GM06990 (cell line): ENCODE measurements at regions not wholly inside any gene's neighbourhood (a gene's known extent, or its start where the extent isn't known, plus 50 kb on each side); places are given as distances from the start of the nearest gene placed in this dataset.

Experiments used
- DNase-seq: peaks from one replicate; pipeline ENCODE4 v3.0.0-alpha.2; 2011; ENCODE audit not compliant: insufficient read length; ENCODE audit errors: extremely low read depth
- H3K27me3 ChIP-seq: replicated peaks from 2 replicates; pipeline ENCODE4 v1.6.0; 2011; ENCODE audit warnings: low read length; ENCODE audit not compliant: control insufficient read depth, insufficient read depth
- H3K36me3 ChIP-seq: 2 replicates; pipeline ENCODE4 v1.5.1; 2011; ENCODE audit warnings: low read length; ENCODE audit not compliant: control insufficient read depth, insufficient read depth
- H3K4me3 ChIP-seq: replicated peaks from 2 replicates; pipeline ENCODE4 v1.5.1; 2011; ENCODE audit warnings: low read depth, mild to moderate bottlenecking, control low read depth, low read length
- TF ChIP-seq, protein P1 (sequence below): IDR thresholded peaks from 2 replicates; pipeline ENCODE4 v1.5.1; 2011; ENCODE audit warnings: low read length, control low read depth, mild to moderate bottlenecking, inconsistent platforms; ENCODE audit not compliant: insufficient read depth, poor library complexity, severe bottlenecking

DNA sequence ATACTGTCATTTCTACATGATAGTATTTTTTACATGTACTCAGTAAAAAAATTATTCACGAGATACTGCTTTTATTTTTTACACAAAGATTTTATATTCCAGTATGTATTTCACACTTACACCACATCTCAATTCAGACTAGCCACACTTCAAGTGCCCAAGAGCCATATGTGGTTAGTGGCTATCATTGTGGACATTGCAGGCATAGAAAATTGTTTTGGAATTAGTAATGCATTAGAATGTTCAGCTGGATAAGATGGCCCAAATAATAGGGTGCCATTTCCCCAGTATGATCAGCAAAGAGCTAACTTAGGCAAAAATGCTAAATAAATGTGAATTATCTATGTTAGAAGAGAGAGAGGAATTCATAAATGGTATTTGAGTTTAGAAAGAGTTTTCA, 203.8 kb upstream of the MCTP2 start:
- no peak overlapping the region for H3K4me3 ChIP-seq
- H3K27me3 ChIP-seq, result no peaks in the 10 kb centered on the region
- no peak for DNase-seq
- TF ChIP-seq, protein P1, sequence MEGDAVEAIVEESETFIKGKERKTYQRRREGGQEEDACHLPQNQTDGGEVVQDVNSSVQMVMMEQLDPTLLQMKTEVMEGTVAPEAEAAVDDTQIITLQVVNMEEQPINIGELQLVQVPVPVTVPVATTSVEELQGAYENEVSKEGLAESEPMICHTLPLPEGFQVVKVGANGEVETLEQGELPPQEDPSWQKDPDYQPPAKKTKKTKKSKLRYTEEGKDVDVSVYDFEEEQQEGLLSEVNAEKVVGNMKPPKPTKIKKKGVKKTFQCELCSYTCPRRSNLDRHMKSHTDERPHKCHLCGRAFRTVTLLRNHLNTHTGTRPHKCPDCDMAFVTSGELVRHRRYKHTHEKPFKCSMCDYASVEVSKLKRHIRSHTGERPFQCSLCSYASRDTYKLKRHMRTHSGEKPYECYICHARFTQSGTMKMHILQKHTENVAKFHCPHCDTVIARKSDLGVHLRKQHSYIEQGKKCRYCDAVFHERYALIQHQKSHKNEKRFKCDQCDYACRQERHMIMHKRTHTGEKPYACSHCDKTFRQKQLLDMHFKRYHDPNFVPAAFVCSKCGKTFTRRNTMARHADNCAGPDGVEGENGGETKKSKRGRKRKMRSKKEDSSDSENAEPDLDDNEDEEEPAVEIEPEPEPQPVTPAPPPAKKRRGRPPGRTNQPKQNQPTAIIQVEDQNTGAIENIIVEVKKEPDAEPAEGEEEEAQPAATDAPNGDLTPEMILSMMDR, result no peak
- no peaks in the 10 kb centered on the region for H3K36me3 ChIP-seq

DNA sequence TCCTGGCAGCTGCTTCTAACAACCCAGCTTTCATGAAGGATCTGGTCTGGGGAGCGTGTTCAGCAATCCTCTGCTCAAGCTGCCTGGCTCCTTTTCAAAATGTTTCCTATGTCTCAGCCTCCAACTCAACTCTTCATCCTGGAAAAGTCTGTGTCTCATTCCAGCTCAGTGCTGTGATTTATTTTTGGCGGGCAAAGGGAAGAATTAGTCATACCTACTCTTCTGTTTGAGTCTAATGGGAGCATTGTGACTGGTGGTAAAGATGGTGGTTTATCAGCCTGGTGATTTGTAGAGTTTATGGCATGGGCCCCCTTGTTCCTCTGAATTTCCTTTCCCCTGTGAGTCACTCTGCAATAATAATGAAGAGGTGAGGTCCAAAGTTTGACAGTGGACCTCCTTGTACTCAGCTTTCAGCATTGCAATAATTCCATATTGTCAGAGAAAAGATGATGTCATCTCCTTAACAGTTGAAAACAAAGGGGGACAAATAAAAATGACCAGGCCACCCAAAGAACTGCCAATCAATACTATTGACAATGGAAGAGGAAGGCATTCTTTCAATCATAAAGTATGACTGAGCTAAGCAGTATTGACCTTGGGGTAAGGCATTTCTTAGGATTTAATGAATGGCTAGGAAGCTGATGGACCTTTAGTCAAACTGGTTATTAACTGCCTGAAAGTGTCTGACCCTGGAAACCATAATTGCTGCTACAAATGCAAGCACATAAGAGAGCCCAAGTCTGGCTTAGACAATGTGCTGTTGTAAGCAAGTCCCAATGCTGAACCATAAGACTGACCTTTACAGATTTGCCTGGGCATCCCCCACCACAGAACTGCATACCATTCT, 204.7 kb upstream of the MCTP2 start:
- Histone ChIP-seq H3K36me3 (no peaks in the 10 kb centered on the region), H3K27me3 (no peaks in the 10 kb centered on the region), H3K4me3 (no peak overlapping the region)
- no peak for DNase-seq
- TF ChIP-seq, protein P1, result no peak

DNA sequence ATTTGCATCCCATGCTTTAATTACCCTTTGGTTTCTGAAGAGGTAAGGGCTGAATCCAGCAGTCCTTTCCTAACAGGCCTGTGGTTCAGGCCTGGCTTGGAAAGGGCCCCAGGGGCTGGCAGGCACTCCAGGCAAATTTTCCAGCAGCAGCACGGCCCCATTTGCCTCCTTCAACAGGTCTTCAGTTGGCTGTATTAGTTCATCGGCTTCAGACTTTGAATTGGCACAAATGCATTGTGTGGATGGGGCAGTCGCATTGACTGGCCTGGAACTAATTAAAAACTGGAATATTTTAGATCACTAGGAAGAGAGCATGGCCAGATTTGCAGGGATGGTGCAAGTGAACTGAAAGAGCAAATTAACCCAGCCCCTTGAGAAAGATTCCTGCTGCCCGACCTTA, 207.8 kb upstream of the MCTP2 start:
- DNase-seq, result no peak
- H3K36me3 ChIP-seq, result no peaks in the 10 kb centered on the region
- TF ChIP-seq, protein P1, result no peak
- H3K4me3 ChIP-seq, result no peak overlapping the region
- H3K27me3 ChIP-seq, result no peaks in the 10 kb centered on the region

DNA sequence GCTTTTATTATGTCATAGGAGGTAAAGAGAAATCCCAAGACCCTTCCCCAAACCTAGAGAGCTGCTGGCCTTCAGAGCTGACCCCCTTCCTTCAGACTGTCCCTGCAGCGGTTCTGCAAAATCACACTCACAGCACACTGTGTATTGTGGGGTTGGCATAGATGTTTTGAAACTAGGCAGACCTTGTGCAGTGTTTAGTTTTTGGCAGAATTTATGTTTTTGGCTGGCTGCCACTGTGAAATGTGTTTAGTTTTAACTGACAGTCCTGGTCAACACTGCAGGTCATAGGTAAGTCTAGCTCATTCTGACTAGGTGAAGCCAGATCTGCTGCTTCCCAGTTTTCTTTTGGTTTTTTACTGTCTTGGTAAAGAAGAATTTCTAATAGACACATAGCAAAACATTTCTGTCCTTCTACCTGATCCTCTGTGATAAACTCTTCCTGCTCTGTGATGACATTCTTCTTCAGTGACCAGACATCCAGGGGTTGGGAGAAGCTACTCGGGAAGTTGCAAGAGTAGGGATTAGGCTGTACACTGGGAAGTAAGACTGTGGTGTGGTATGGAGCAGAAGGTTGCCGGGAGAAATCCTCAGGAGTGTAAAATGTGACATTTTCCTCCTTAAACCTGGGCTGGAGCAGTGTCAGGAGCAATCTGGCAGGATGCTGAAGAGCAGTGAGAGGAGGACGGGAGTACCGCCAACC, 209.6 kb upstream of the MCTP2 start:
- TF ChIP-seq, protein P1, result no peak
- DNase-seq, result no peak
- no peaks in the 10 kb centered on the region for H3K27me3 ChIP-seq
- no peaks in the 10 kb centered on the region for H3K36me3 ChIP-seq
- H3K4me3 ChIP-seq, result no peak overlapping the region

DNA sequence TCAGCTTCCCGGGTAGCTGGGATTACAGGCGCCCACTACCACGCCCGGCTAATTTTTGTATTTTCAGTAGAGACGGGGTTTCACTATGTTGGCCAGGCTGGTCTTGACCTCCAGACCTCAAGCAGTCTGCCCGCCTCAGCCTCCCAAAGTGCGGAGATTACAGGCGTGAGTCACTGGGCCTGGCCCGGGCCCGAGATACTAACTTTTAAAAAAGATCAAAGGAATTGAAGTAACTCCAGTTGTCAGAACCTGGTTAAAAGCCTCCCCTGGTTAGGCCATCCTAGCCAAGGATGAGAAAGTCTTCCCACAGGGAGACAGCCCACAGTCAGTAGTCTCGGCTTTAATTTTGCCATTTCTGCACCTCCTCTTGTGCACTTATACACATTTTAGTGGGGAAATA, 212.3 kb upstream of the MCTP2 start:
- Histone ChIP-seq H3K36me3 (no peaks in the 10 kb centered on the region), H3K4me3 (no peak overlapping the region)
- TF ChIP-seq, protein P1, result no peak

More for the DNA sequence above, 212.3 kb upstream of the MCTP2 start:
- no peaks in the 10 kb centered on the region for H3K27me3 ChIP-seq
- DNase-seq, result no peak
